ENCODE measurements at regions not wholly inside any gene's neighbourhood (a gene's known extent, or its start where the extent isn't known, plus 50 kb on each side); places are given as distances from the start of the nearest gene placed in this dataset.
"Not testable (repeated sequence)": the region's sequence is repeated elsewhere in the genome, so short reads cannot be mapped to it uniquely, and the experiment has no call there.

GRCh38 chr10:120039046-120039445, 146.5 kb downstream of the SEC23IP start:
- Histone ChIP-seq H3K4me1 (no peaks in the 10 kb centered on the region), H3K27ac (no peak overlapping the region), H3K9me3 (no peaks in the 10 kb centered on the region), H3K36me3 (no peaks in the 10 kb centered on the region), H3K4me3 (no peak overlapping the region), H3K27me3 (no peaks in the 10 kb centered on the region)
- intact Hi-C loops (cut with DNase I): no loop called here
- no peak for TF ChIP-seq CTCF (IDR thresholded peaks at IDR 0.05)
- no peak for DNase-seq (ENCODE audit: extremely low spot score in 2 of 2)

- H3K4me3 ChIP-seq: no peak overlapping the region
- DNase-seq (ENCODE audit: extremely low spot score in 2 of 2): no peak
- H3K27ac ChIP-seq: no peak overlapping the region
- intact Hi-C loops (cut with DNase I): no loop called here
- H3K36me3 ChIP-seq: no peaks in the 10 kb centered on the region
- H3K9me3 ChIP-seq: no peaks in the 10 kb centered on the region
- H3K4me1 ChIP-seq: no peaks in the 10 kb centered on the region
- no peaks in the 10 kb centered on the region for H3K27me3 ChIP-seq
- TF ChIP-seq POLR2AphosphoS5 (IDR thresholded peaks at IDR 0.05; ENCODE audit: insufficient read depth in 1 of 2, low read depth in 1 of 2) (no peak), POLR2A (IDR thresholded peaks at IDR 0.05) (no peak), CTCF (IDR thresholded peaks at IDR 0.05) (no peak)
Observed at GRCh38 chr10:120039826-120040225, 147.3 kb downstream of the SEC23IP start.

GRCh38 chr10:120041807-120042559, 149.5 kb downstream of the SEC23IP start:
- Histone ChIP-seq H3K36me3 (no peaks in the 10 kb centered on the region), H3K9me3 (no peaks in the 10 kb centered on the region), H3K4me3 (no peak overlapping the region), H3K27ac (no peak overlapping the region), H3K27me3 (no peaks in the 10 kb centered on the region), H3K4me1 (no peaks in the 10 kb centered on the region)
- DNase-seq (ENCODE audit: extremely low spot score in 2 of 2): no peak
- TF ChIP-seq POLR2AphosphoS5 (IDR thresholded peaks at IDR 0.05; ENCODE audit: insufficient read depth in 1 of 2, low read depth in 1 of 2): no peak
- TF ChIP-seq POLR2A (IDR thresholded peaks at IDR 0.05): no peak
- TF ChIP-seq CTCF (IDR thresholded peaks at IDR 0.05): no peak
- intact Hi-C loops (cut with DNase I): no loop called here

GRCh38 chr10:120042705-120043104, 150.2 kb downstream of the SEC23IP start:
- Histone ChIP-seq H3K4me1 (no peaks in the 10 kb centered on the region), H3K9me3 (no peaks in the 10 kb centered on the region), H3K4me3 (no peak overlapping the region), H3K27ac (no peak overlapping the region), H3K27me3 (no peaks in the 10 kb centered on the region), H3K36me3 (no peaks in the 10 kb centered on the region)
- intact Hi-C loops (cut with DNase I): no loop called here
- TF ChIP-seq POLR2A (IDR thresholded peaks at IDR 0.05) (no peak), CTCF (IDR thresholded peaks at IDR 0.05) (no peak), POLR2AphosphoS5 (IDR thresholded peaks at IDR 0.05; ENCODE audit: insufficient read depth in 1 of 2, low read depth in 1 of 2) (no peak)
- DNase-seq (ENCODE audit: extremely low spot score in 2 of 2): no peak

- H3K9me3 ChIP-seq; intact Hi-C loops (cut with DNase I); H3K27ac ChIP-seq; H3K36me3 ChIP-seq; H3K4me1 ChIP-seq; H3K4me3 ChIP-seq; DNase-seq (ENCODE audit: extremely low spot score in 2 of 2); H3K27me3 ChIP-seq: not testable (repeated sequence)
Observed at GRCh38 chr10:120047373-120047772, 154.8 kb downstream of the SEC23IP start.
